ENCODE measurements at regions not wholly inside any gene's neighbourhood (a gene's known extent, or its start where the extent isn't known, plus 50 kb on each side); places are given as distances from the start of the nearest gene placed in this dataset.

DNA sequence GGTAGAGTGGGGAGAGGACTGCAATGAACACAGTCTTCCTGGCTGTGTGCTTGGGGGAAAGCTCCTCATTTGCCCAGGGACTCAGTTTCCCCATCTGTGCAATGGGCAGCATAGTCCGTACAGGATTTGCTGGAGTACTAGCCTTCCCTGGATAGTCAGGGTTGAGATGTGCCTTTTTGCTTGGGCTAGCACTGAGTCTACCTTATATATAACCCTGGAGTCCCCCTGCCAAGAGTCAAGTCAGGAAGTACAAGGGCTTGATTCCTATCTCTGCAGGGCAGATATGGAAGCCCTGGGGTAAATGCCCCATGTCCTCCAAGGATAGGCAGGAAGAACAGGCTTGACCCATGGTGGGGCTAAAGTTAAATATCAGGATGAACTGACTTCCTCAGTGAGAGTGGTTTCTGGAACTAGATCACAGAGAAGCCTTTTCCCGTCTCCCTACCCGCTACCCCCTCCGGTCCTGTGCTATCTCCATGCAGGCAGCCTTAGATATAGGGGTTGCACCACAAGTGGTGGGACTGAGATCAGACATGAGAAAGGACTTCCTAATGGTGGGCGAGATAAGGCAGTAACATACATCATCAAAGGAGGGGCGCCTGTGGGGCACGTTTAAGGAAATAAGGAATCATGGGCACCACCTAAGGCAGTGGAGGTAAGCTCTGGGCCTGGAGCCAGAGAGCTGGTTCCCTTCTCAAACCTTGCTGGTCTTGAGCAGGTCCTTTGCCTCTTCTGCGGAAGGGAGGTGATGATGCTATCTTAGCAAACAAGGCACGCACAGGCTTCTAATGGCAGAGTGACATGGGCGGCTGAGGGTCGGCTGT, 157.9 kb downstream of the MRPL14 start:
- DNase-seq (ENCODE audit: low read depth in 2 of 2) = no peak

GRCh38 chr6:43968110-43968965, 158.9 kb downstream of the MRPL14 start:
- DNase-seq (ENCODE audit: low read depth in 2 of 2) = no peak

GRCh38 chr6:43967719-43968091, 159.5 kb downstream of the MRPL14 start:
- no peak for DNase-seq (ENCODE audit: low read depth in 2 of 2)

- DNase-seq (ENCODE audit: low read depth in 2 of 2) = no peak
Observed at GRCh38 chr6:43966853-43967718, 160.2 kb downstream of the MRPL14 start.

DNA sequence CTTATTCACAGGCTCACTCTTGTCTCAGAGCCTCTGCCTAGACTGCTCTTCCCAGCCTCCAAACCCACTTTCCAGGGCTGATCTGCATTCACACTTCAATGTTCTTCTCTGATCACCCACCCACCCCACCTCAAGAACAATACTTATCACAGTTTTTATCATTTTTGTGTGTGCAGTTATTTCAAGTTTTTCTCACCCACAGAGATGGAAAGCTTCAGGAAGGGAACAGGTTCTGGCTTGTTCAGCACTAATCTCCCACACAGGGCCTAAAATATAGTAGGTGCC, 160.9 kb downstream of the MRPL14 start:
- no peak for DNase-seq (ENCODE audit: low read depth in 2 of 2)

- no peak for DNase-seq (ENCODE audit: low read depth in 2 of 2)
Observed at GRCh38 chr6:43965628-43966373, 161.5 kb downstream of the MRPL14 start.

DNA sequence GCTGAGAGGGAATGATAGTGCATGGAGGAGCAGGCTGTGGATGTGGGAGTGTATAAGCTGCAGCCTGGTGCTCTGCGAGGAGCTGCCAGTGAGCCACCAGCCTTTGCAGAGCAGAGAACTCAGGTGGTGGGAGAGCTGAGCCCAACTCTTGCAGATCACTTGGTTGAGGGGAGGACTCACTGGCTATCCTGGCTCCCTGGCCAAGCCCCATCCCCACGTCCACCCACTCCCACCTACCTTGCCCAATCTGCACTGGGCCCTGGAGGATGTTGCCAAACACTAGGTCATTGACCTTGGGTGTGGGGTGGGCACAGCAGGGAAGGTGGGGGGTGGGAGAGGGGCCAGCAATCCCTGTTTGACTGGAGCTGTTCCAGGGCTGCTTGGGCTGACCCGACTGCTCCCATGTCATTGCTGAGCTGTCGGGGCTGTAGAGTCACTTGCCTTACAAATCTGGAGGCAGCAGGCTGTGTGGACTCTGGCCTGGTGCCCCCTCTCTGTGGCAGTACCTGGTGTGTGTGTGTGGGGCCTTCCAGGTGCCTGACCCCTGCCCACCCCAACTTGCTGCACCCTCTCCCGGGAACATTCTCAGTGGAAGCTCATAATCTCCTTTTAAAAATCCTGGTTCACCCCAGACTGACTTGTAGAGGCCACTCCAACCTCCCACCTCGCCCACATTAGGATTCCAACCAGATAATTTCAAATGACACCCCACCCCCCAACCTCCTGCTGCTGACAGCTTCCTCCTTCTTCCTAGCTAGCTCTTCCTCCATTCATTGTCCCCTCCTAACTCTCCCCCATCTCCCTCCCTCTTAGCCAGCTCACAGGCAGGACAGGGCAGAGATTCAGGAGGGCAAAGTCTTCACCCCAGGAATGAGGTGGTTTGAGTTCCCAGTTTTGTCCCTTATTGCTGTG, 162.3 kb downstream of the MRPL14 start:
- no peak for DNase-seq (ENCODE audit: low read depth in 2 of 2)

- no peak for DNase-seq (ENCODE audit: low read depth in 2 of 2)
Observed at GRCh38 chr6:43963877-43964658, 163.2 kb downstream of the MRPL14 start.

- no peak for DNase-seq (ENCODE audit: low read depth in 2 of 2)
Observed at GRCh38 chr6:43963203-43963602, 164.0 kb downstream of the MRPL14 start.

GRCh38 chr6:43962458-43962857, 164.8 kb downstream of the MRPL14 start:
- DNase-seq (ENCODE audit: low read depth in 2 of 2) = no peak

- DNase-seq (ENCODE audit: low read depth in 2 of 2) = no peak
Observed at GRCh38 chr6:43957273-43957672, 170.0 kb downstream of the MRPL14 start.

DNA sequence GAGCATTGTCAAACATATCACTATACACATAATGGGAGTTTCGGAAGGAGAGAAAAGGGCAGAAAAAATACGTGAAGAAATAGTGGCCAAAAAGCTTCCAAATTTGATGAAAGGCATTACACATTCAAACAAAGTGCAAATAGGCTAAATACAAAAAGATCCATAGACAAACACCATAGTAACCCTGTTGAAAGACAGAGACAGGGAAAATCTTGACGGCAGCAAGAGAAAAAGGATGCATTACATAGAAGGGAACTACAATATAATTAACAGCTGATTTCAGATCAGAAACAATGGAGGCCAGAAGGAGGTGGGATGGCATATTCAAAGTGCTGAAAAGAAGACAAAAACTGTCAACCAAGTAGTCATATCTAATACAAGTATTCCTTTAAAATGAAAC, 170.8 kb downstream of the MRPL14 start:
- no peak for DNase-seq (ENCODE audit: low read depth in 2 of 2)

- DNase-seq (ENCODE audit: low read depth in 2 of 2) = no peak
Observed at GRCh38 chr6:43954311-43955131, 172.7 kb downstream of the MRPL14 start.

DNA sequence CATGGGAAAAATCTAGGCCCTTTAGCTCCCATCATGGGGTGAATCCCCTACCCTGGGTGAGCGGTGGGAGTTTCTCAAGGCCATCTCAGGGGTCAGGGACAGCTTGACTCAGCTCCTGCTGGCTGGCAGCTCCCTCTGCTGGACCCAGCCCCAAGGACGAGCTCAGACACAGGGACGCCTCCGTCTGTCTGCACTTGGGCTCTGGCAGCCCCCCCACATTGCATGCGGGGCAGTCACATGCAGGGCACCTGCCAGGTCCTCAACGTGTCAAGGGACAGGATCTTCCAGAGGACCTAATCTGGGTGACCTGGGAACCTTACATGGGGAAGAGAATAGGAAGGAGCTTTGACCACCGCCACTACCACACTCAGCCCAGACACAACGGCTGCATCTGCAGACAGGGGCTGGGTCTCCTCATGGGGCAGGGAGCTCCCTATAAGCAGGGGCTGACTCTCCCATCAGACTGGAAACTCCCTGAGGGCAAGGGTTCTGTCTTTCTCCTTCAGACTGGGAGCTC, 173.4 kb downstream of the MRPL14 start:
- DNase-seq (ENCODE audit: low read depth in 2 of 2) = peak in 1 of 2 donors; percentile 18

GRCh38 chr6:43953256-43953655, 174.0 kb downstream of the MRPL14 start:
- DNase-seq (ENCODE audit: low read depth in 2 of 2) = no peak

DNA sequence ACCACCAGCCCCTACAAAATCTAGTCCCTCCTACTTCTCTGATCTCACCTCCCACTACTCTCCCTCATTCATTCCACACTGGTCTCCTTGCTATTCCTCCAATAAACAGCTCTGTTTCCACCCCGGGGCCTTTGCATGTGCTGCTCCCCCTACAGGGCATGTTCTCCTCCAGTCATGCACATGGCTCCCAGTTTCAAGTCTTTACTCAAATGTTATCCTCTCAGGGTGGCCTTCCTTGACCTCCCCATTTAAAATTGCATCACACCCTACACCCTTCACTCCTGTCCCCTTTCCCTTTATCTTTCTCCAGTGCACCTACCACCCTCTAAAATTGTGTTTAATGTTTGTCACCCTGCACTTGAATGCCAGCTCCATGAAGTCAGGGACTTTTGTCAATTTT, 174.5 kb downstream of the MRPL14 start:
- peak in 1 of 2 donors; percentile 19 for DNase-seq (ENCODE audit: low read depth in 2 of 2)

DNA sequence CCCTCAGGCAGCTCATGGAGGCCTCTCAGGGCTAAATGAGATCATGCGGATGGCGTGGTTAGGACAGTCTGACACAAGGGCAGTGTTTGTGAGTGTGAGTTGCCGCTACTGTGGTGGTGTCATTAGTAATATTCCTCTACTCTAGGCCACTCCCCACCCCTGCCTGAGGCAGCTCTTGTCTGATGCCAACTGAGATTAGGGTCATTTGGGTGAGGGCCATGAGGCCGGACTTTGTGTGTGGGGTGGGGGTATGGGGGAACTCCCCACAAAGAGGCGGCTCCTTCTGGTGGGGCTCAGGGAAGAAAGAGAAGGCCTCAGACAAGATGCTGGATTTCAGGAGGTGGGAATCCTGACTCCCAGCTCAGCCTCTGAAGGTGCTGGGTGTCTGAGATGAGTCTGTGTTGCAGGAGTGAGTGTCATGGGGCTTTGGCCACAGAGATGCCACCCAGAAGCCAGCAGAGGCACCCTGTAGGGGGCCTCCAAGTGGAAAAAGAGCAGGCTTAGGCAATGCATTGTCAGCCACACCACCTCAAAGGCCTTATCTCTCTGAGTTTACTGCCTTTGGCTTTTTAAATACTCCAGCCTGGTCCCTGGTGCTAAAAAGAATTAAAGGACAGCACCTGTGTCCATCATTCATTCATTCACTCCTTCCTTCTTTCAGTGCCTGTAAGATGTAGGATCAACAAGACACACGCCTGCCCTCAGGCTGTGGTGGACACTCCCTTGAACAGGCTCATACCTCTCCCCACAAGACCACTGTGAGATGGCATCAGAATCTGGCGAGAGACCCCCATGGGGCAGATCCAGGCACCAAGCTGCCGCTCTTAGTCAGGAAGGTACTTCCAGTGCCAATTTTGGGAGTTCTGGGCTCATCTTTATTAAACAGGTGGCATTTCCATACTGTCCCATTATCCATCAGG, 175.2 kb downstream of the MRPL14 start:
- DNase-seq (ENCODE audit: low read depth in 2 of 2) = no peak

All from lung microvascular endothelial cell (primary cell).